HEK293 (cell line): ENCODE measurements at regions not wholly inside any gene's neighbourhood (a gene's known extent, or its start where the extent isn't known, plus 50 kb on each side); places are given as distances from the start of the nearest gene placed in this dataset.

Source experiments
- HOXA7 ChIP-seq: sonication (generic); formaldehyde crosslinking; IDR thresholded peaks from 2 replicates; pipeline ENCODE4 v1.8.1; 2022; ENCODE audit warnings: missing genetic modification reagents, borderline replicate concordance
- RBAK ChIP-seq: fragments of 450-650 bp; formaldehyde crosslinking; IDR thresholded peaks from 2 replicates; pipeline ENCODE4 v1.5.1; 2016; ENCODE audit warnings: missing biosample characterization, missing genetic modification characterization
- TRIM28 ChIP-seq: IDR thresholded peaks from 2 replicates; pipeline ENCODE4 v1.6.1; 2011; ENCODE audit warnings: low read length, control low read depth, borderline replicate concordance
- YY1 ChIP-seq: fragments of 450-650 bp; formaldehyde crosslinking; IDR thresholded peaks from 2 replicates; pipeline ENCODE4 v1.5.1; 2018; ENCODE audit warnings: missing biosample characterization, missing genetic modification characterization
- ZBTB1 ChIP-seq: fragments of 450-650 bp; formaldehyde crosslinking; IDR thresholded peaks from 2 replicates; pipeline ENCODE4 v1.5.1; 2016; ENCODE audit warnings: missing biosample characterization, missing genetic modification characterization
- ZNF174 ChIP-seq: fragments of 450-650 bp; formaldehyde crosslinking; IDR thresholded peaks from 2 replicates; pipeline ENCODE4 v1.5.0; 2017; ENCODE audit warnings: missing biosample characterization, mild to moderate bottlenecking, missing genetic modification characterization
- ZNF211 ChIP-seq: fragments of 450-650 bp; formaldehyde crosslinking; IDR thresholded peaks from 2 replicates; pipeline ENCODE4 v1.5.1; 2016; ENCODE audit warnings: low read depth, missing biosample characterization, missing genetic modification characterization
- ZNF791 ChIP-seq: fragments of 450-650 bp; formaldehyde crosslinking; IDR thresholded peaks from 2 replicates; pipeline ENCODE4 v1.5.1; 2016; ENCODE audit warnings: missing biosample characterization, missing genetic modification characterization
- TF ChIP-seq, protein P1 (sequence below): fragments of 450-650 bp; formaldehyde crosslinking; IDR thresholded peaks from 2 replicates; pipeline ENCODE4 v1.5.1; 2016; ENCODE audit warnings: missing biosample characterization, missing genetic modification characterization
- TF ChIP-seq, protein P2 (sequence below): fragments of 450-650 bp; formaldehyde crosslinking; IDR thresholded peaks from 2 replicates; pipeline ENCODE4 v1.5.1; 2016; ENCODE audit warnings: missing biosample characterization, missing genetic modification characterization

DNA sequence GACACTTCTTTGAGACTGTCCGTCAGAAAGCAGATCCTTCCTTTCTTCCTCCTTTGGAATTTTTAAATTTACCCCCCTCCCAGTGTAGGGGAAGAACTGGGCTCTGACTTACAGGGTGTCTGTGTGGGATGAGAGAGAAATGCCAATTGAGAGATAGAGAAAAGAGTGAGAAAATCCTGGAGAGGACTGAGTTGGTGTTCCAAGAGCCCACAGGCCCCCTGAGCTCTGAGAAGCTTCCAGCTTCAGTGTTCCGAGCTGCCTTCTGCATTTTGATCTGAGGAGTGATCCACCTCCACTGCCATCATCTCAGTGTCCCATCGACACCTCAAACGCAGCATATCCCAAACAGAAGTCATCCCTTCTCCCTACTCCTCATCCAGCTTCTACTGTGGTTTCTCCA is 70.7 kb upstream of the GRK3 start:
- TF ChIP-seq, protein P1, sequence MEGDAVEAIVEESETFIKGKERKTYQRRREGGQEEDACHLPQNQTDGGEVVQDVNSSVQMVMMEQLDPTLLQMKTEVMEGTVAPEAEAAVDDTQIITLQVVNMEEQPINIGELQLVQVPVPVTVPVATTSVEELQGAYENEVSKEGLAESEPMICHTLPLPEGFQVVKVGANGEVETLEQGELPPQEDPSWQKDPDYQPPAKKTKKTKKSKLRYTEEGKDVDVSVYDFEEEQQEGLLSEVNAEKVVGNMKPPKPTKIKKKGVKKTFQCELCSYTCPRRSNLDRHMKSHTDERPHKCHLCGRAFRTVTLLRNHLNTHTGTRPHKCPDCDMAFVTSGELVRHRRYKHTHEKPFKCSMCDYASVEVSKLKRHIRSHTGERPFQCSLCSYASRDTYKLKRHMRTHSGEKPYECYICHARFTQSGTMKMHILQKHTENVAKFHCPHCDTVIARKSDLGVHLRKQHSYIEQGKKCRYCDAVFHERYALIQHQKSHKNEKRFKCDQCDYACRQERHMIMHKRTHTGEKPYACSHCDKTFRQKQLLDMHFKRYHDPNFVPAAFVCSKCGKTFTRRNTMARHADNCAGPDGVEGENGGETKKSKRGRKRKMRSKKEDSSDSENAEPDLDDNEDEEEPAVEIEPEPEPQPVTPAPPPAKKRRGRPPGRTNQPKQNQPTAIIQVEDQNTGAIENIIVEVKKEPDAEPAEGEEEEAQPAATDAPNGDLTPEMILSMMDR (tag by site-specific recombination): no peak
- TF ChIP-seq ZNF791: no peak
- no peak for TF ChIP-seq TRIM28
- TF ChIP-seq, protein P2, sequence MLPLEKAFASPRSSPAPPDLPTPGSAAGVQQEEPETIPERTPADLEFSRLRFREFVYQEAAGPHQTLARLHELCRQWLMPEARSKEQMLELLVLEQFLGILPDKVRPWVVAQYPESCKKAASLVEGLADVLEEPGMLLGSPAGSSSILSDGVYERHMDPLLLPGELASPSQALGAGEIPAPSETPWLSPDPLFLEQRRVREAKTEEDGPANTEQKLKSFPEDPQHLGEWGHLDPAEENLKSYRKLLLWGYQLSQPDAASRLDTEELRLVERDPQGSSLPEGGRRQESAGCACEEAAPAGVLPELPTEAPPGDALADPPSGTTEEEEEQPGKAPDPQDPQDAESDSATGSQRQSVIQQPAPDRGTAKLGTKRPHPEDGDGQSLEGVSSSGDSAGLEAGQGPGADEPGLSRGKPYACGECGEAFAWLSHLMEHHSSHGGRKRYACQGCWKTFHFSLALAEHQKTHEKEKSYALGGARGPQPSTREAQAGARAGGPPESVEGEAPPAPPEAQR (tag by site-specific recombination): no peak
- no peak for TF ChIP-seq ZNF174 (tag by site-specific recombination)
- no peak for TF ChIP-seq RBAK (tag by site-specific recombination)
- no peak for TF ChIP-seq YY1
- TF ChIP-seq ZNF211: no peak
- TF ChIP-seq ZBTB1 (tag by site-specific recombination): no peak
- no peak for TF ChIP-seq HOXA7 (CRISPR knock-in tag)
